PC-9 (cell line): ENCODE measurements at regions not wholly inside any gene's neighbourhood (a gene's known extent, or its start where the extent isn't known, plus 50 kb on each side); places are given as distances from the start of the nearest gene placed in this dataset.

Source experiments
- EZH2 ChIP-seq: fragments of 200-600 bp; sonication (generic); IDR thresholded peaks from 2 replicates; pipeline ENCODE4 v1.8.0; 2017; ENCODE audit warnings: antibody characterized with exemption, low read depth
- TF ChIP-seq, protein P1 (sequence below): fragments of 200-600 bp; sonication (generic); conservative IDR thresholded peaks from 2 replicates; pipeline ENCODE4 v1.6.1; 2017; ENCODE audit warnings: mixed run types, antibody characterized with exemption, mild to moderate bottlenecking, moderate library complexity

DNA sequence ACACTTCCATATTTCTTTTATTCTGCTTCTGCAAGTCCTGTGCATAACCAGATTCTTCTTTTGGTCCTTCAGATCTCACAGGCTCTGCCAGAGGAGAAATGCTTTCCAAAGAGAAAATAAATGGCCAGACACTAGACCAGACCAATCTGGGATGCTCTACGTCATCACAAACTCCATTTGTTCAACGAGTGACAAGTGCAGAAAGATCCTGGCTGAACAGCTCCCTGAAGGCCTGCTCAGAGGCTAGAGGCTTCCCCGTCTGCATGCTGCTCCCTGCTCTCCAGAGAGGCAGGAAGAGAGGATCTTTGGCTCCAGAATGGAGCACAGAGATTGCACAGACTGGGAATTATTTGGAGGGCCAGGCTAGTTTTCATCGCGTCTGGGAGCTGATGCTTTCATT lies 232.7 kb downstream of the MAF start:
- TF ChIP-seq, protein P1, sequence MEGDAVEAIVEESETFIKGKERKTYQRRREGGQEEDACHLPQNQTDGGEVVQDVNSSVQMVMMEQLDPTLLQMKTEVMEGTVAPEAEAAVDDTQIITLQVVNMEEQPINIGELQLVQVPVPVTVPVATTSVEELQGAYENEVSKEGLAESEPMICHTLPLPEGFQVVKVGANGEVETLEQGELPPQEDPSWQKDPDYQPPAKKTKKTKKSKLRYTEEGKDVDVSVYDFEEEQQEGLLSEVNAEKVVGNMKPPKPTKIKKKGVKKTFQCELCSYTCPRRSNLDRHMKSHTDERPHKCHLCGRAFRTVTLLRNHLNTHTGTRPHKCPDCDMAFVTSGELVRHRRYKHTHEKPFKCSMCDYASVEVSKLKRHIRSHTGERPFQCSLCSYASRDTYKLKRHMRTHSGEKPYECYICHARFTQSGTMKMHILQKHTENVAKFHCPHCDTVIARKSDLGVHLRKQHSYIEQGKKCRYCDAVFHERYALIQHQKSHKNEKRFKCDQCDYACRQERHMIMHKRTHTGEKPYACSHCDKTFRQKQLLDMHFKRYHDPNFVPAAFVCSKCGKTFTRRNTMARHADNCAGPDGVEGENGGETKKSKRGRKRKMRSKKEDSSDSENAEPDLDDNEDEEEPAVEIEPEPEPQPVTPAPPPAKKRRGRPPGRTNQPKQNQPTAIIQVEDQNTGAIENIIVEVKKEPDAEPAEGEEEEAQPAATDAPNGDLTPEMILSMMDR, result no peak
- no peak for TF ChIP-seq EZH2
